ENCODE measurements at regions not wholly inside any gene's neighbourhood (a gene's known extent, or its start where the extent isn't known, plus 50 kb on each side); places are given as distances from the start of the nearest gene placed in this dataset.

- Histone ChIP-seq H3K27me3 (ENCODE audit: control insufficient read depth, insufficient read depth, low read length) (no peaks in the 10 kb centered on the region), H3K36me3 (ENCODE audit: control insufficient read depth, insufficient read depth, low read length) (no peaks in the 10 kb centered on the region), H3K9ac (ENCODE audit: low read length) (no peak overlapping the region), H3K4me1 (ENCODE audit: control insufficient read depth, insufficient read depth, low read length) (no peaks in the 10 kb centered on the region), H3K9me3 (ENCODE audit: control insufficient read depth, low read length) (no peaks in the 10 kb centered on the region), H3K4me3 (ENCODE audit: low read length) (no peak overlapping the region)
Observed at GRCh38 chr6:144580039-144580438, 294.9 kb downstream of the UTRN start.

GRCh38 chr6:144580771-144581170 is 295.6 kb downstream of the UTRN start:
- H3K4me3 ChIP-seq (ENCODE audit: low read length), result no peak overlapping the region
- no peaks in the 10 kb centered on the region for H3K4me1 ChIP-seq (ENCODE audit: control insufficient read depth, insufficient read depth, low read length)
- H3K9me3 ChIP-seq (ENCODE audit: control insufficient read depth, low read length), result no peaks in the 10 kb centered on the region

GRCh38 chr6:144581812-144582537 is 296.8 kb downstream of the UTRN start:
- no peaks in the 10 kb centered on the region for H3K9me3 ChIP-seq (ENCODE audit: control insufficient read depth, low read length)
- H3K9ac ChIP-seq (ENCODE audit: low read length), result no peak overlapping the region
- H3K4me1 ChIP-seq (ENCODE audit: control insufficient read depth, insufficient read depth, low read length), result no peaks in the 10 kb centered on the region
- no peaks in the 10 kb centered on the region for H3K36me3 ChIP-seq (ENCODE audit: control insufficient read depth, insufficient read depth, low read length)
- H3K27me3 ChIP-seq (ENCODE audit: control insufficient read depth, insufficient read depth, low read length), result no peaks in the 10 kb centered on the region
- H3K4me3 ChIP-seq (ENCODE audit: low read length), result no peak overlapping the region

More at GRCh38 chr6:144580771-144581170, 295.6 kb downstream of the UTRN start:
- Histone ChIP-seq H3K9ac (ENCODE audit: low read length) (no peak overlapping the region), H3K27me3 (ENCODE audit: control insufficient read depth, insufficient read depth, low read length) (no peaks in the 10 kb centered on the region), H3K36me3 (ENCODE audit: control insufficient read depth, insufficient read depth, low read length) (no peaks in the 10 kb centered on the region)

GRCh38 chr6:144582939-144583613 is 297.9 kb downstream of the UTRN start:
- no peaks in the 10 kb centered on the region for H3K36me3 ChIP-seq (ENCODE audit: control insufficient read depth, insufficient read depth, low read length)
- no peak overlapping the region for H3K4me3 ChIP-seq (ENCODE audit: low read length)
- H3K27me3 ChIP-seq (ENCODE audit: control insufficient read depth, insufficient read depth, low read length), result no peaks in the 10 kb centered on the region
- H3K4me1 ChIP-seq (ENCODE audit: control insufficient read depth, insufficient read depth, low read length), result no peaks in the 10 kb centered on the region
- H3K9me3 ChIP-seq (ENCODE audit: control insufficient read depth, low read length), result no peaks in the 10 kb centered on the region
- no peak overlapping the region for H3K9ac ChIP-seq (ENCODE audit: low read length)

GRCh38 chr6:144583614-144583954 is 298.4 kb downstream of the UTRN start:
- H3K4me3 ChIP-seq (ENCODE audit: low read length), result no peak overlapping the region
- no peaks in the 10 kb centered on the region for H3K4me1 ChIP-seq (ENCODE audit: control insufficient read depth, insufficient read depth, low read length)
- no peaks in the 10 kb centered on the region for H3K27me3 ChIP-seq (ENCODE audit: control insufficient read depth, insufficient read depth, low read length)
- no peaks in the 10 kb centered on the region for H3K36me3 ChIP-seq (ENCODE audit: control insufficient read depth, insufficient read depth, low read length)
- H3K9ac ChIP-seq (ENCODE audit: low read length), result no peak overlapping the region
- no peaks in the 10 kb centered on the region for H3K9me3 ChIP-seq (ENCODE audit: control insufficient read depth, low read length)

GRCh38 chr6:144585217-144585814 is 300.2 kb downstream of the UTRN start:
- Histone ChIP-seq H3K4me3 (ENCODE audit: low read length) (no peak overlapping the region), H3K9ac (ENCODE audit: low read length) (no peak overlapping the region), H3K36me3 (ENCODE audit: control insufficient read depth, insufficient read depth, low read length) (no peaks in the 10 kb centered on the region), H3K4me1 (ENCODE audit: control insufficient read depth, insufficient read depth, low read length) (no peaks in the 10 kb centered on the region), H3K9me3 (ENCODE audit: control insufficient read depth, low read length) (no peaks in the 10 kb centered on the region), H3K27me3 (ENCODE audit: control insufficient read depth, insufficient read depth, low read length) (no peaks in the 10 kb centered on the region)

- Histone ChIP-seq H3K27me3 (ENCODE audit: control insufficient read depth, insufficient read depth, low read length) (no peaks in the 10 kb centered on the region), H3K36me3 (ENCODE audit: control insufficient read depth, insufficient read depth, low read length) (no peaks in the 10 kb centered on the region), H3K9me3 (ENCODE audit: control insufficient read depth, low read length) (no peaks in the 10 kb centered on the region), H3K9ac (ENCODE audit: low read length) (no peak overlapping the region), H3K4me1 (ENCODE audit: control insufficient read depth, insufficient read depth, low read length) (no peaks in the 10 kb centered on the region), H3K4me3 (ENCODE audit: low read length) (no peak overlapping the region)
Observed at GRCh38 chr6:144586986-144587385, 301.9 kb downstream of the UTRN start.

GRCh38 chr6:144588697-144589325 is 303.7 kb downstream of the UTRN start:
- no peaks in the 10 kb centered on the region for H3K4me1 ChIP-seq (ENCODE audit: control insufficient read depth, insufficient read depth, low read length)
- H3K9me3 ChIP-seq (ENCODE audit: control insufficient read depth, low read length), result no peaks in the 10 kb centered on the region
- no peak overlapping the region for H3K9ac ChIP-seq (ENCODE audit: low read length)
- peaks cover 3% of the 10 kb centered on the region for H3K36me3 ChIP-seq (ENCODE audit: control insufficient read depth, insufficient read depth, low read length)
- H3K27me3 ChIP-seq (ENCODE audit: control insufficient read depth, insufficient read depth, low read length), result no peaks in the 10 kb centered on the region
- no peak overlapping the region for H3K4me3 ChIP-seq (ENCODE audit: low read length)

GRCh38 chr6:144590532-144590931 is 305.4 kb downstream of the UTRN start:
- Histone ChIP-seq H3K9me3 (ENCODE audit: control insufficient read depth, low read length) (no peaks in the 10 kb centered on the region), H3K36me3 (ENCODE audit: control insufficient read depth, insufficient read depth, low read length) (peaks cover 3% of the 10 kb centered on the region), H3K27me3 (ENCODE audit: control insufficient read depth, insufficient read depth, low read length) (no peaks in the 10 kb centered on the region), H3K4me3 (ENCODE audit: low read length) (no peak overlapping the region), H3K9ac (ENCODE audit: low read length) (no peak overlapping the region), H3K4me1 (ENCODE audit: control insufficient read depth, insufficient read depth, low read length) (no peaks in the 10 kb centered on the region)

GRCh38 chr6:144593392-144593791 is 308.3 kb downstream of the UTRN start:
- Histone ChIP-seq H3K4me3 (ENCODE audit: low read length) (no peak overlapping the region), H3K27me3 (ENCODE audit: control insufficient read depth, insufficient read depth, low read length) (no peaks in the 10 kb centered on the region), H3K9ac (ENCODE audit: low read length) (no peak overlapping the region), H3K36me3 (ENCODE audit: control insufficient read depth, insufficient read depth, low read length) (peaks cover 3% of the 10 kb centered on the region), H3K9me3 (ENCODE audit: control insufficient read depth, low read length) (no peaks in the 10 kb centered on the region), H3K4me1 (ENCODE audit: control insufficient read depth, insufficient read depth, low read length) (no peaks in the 10 kb centered on the region)

GRCh38 chr6:144594585-144594984 is 309.4 kb downstream of the UTRN start:
- peaks cover 3% of the 10 kb centered on the region for H3K36me3 ChIP-seq (ENCODE audit: control insufficient read depth, insufficient read depth, low read length)
- H3K9ac ChIP-seq (ENCODE audit: low read length), result no peak overlapping the region
- H3K9me3 ChIP-seq (ENCODE audit: control insufficient read depth, low read length), result no peaks in the 10 kb centered on the region
- H3K4me1 ChIP-seq (ENCODE audit: control insufficient read depth, insufficient read depth, low read length), result no peaks in the 10 kb centered on the region
- H3K4me3 ChIP-seq (ENCODE audit: low read length), result no peak overlapping the region
- H3K27me3 ChIP-seq (ENCODE audit: control insufficient read depth, insufficient read depth, low read length), result no peaks in the 10 kb centered on the region

- no peak overlapping the region for H3K9ac ChIP-seq (ENCODE audit: low read length)
- H3K36me3 ChIP-seq (ENCODE audit: control insufficient read depth, insufficient read depth, low read length), result peaks cover 3% of the 10 kb centered on the region
- H3K9me3 ChIP-seq (ENCODE audit: control insufficient read depth, low read length), result no peaks in the 10 kb centered on the region
- H3K27me3 ChIP-seq (ENCODE audit: control insufficient read depth, insufficient read depth, low read length), result no peaks in the 10 kb centered on the region
- H3K4me1 ChIP-seq (ENCODE audit: control insufficient read depth, insufficient read depth, low read length), result no peaks in the 10 kb centered on the region
- no peak overlapping the region for H3K4me3 ChIP-seq (ENCODE audit: low read length)
Observed at GRCh38 chr6:144595266-144595665, 310.1 kb downstream of the UTRN start.

Data from mucosa of stomach (tissue), 1 donor.